Psoas muscle (tissue), 7 donors: ENCODE measurements at regions not wholly inside any gene's neighbourhood (a gene's known extent, or its start where the extent isn't known, plus 50 kb on each side); places are given as distances from the start of the nearest gene placed in this dataset.

Experiments
- ATAC-seq, 4 donors: fragments of 200-7000 bp; cut with Tn5 transposase; one replicate each; pipeline ENCODE4 v1.9.1; 2020; ENCODE audit warnings: moderate library complexity in 3 of 4, mild to moderate bottlenecking in 2 of 4
- DNase-seq, 2 donors: peaks; one replicate each; pipeline ENCODE4 v3.0.0-alpha.2; 2020
- H3K27ac ChIP-seq: fragments of 200-600 bp; one replicate; pipeline ENCODE4 v1.8.0; 2022
- H3K27me3 ChIP-seq, 3 donors: fragments of 200-600 bp in 1 of 3; one replicate each; pipeline versions ENCODE4 v1.6.1 to v1.8.0; 2013 to 2022; ENCODE audit warnings: low read length in 2 of 3, mild to moderate bottlenecking in 2 of 3, moderate library complexity in 1 of 3; ENCODE audit not compliant: insufficient read depth in 3 of 3
- H3K36me3 ChIP-seq, 2 donors: fragments of 200-600 bp in 1 of 2; one replicate each; pipeline versions ENCODE4 v1.6.1 to v1.8.0; 2013 to 2022; ENCODE audit warnings: low read depth in 1 of 2, mild to moderate bottlenecking in 1 of 2, moderate library complexity in 1 of 2; ENCODE audit not compliant: insufficient read depth in 1 of 2
- H3K4me1 ChIP-seq: fragments of 200-600 bp; one replicate; pipeline ENCODE4 v1.8.0; 2022
- H3K4me3 ChIP-seq: fragments of 200-600 bp; one replicate; pipeline ENCODE4 v1.8.0; 2022; ENCODE audit warnings: mild to moderate bottlenecking
- H3K9me3 ChIP-seq: fragments of 200-600 bp; one replicate; pipeline ENCODE4 v1.8.0; 2022
- CTCF ChIP-seq: fragments of 200-600 bp; IDR thresholded peaks from one replicate; pipeline ENCODE4 v1.8.0; 2022; ENCODE audit warnings: antibody characterized with exemption
- WGBS, 3 donors: extraction: QIAGEN DNeasy Blood & Tissue Kit; methylation state at CpG; one replicate each; pipeline versions ENCODE4 v1.1.6 to v1.1.7; 2013; 5-methylcytosine and 5-hydroxymethylcytosine counted together
- intact Hi-C, 2 donors: fragments of 100-400 bp; cut with DNase I; formaldehyde crosslinking; loops; one replicate each; pipeline versions ENCODE4 v1.11.0 to v1.14.2; 2022
- donor health status: healthy with polysubstance abuse.
- donor health status: DM: no; HTN: no; CAD: no; lungs with moderate emphysema.
- donor health status: Bipolar disorder and iron deficiency.
- donor health status: healthy.
- donor health status: DM: yes; HTN: yes; CAD: no.
- donor health status: DM: no; HTN: no; CAD: no.
- donor health status: DM: yes; HTN: yes; CAD: no.

GRCh38 chr9:79353856-79354520, 217.8 kb upstream of the TLE4 start:
- Histone ChIP-seq H3K9me3 (no peaks in the 10 kb centered on the region), H3K36me3 (no peaks in the 10 kb centered on the region), H3K4me3 (no peak overlapping the region), H3K27me3 (no peaks in the 10 kb centered on the region), H3K4me1 (no peaks in the 10 kb centered on the region), H3K27ac (no peak overlapping the region)
- ATAC-seq = no peak
- TF ChIP-seq CTCF = no peak
- 87 to 92% (median 91%) methylated on average over 2 of the region's 2 CpGs for WGBS, 3 donors
- intact Hi-C loops = no loop called here
- no peak for DNase-seq

GRCh38 chr9:79357194-79357593, 214.6 kb upstream of the TLE4 start:
- intact Hi-C loops = no loop called here
- H3K36me3 ChIP-seq = no peaks in the 10 kb centered on the region
- H3K9me3 ChIP-seq = no peaks in the 10 kb centered on the region
- no peak overlapping the region for H3K27ac ChIP-seq
- no peak for TF ChIP-seq CTCF
- no peak for DNase-seq
- H3K4me1 ChIP-seq = no peaks in the 10 kb centered on the region
- no peak for ATAC-seq
- H3K4me3 ChIP-seq = no peak overlapping the region
- WGBS, 3 donors = 50 to 69% (median 54%) methylated on average over 5 of the region's 5 CpGs
- no peaks in the 10 kb centered on the region for H3K27me3 ChIP-seq

- ATAC-seq (no peak), DNase-seq (no peak)
- no peaks in the 10 kb centered on the region for H3K4me1 ChIP-seq
- H3K36me3 ChIP-seq = no peaks in the 10 kb centered on the region
- no peak for TF ChIP-seq CTCF
- intact Hi-C loops = no loop called here
- 42 to 55% (median 47%) methylated on average over 6 of the region's 6 CpGs for WGBS, 3 donors
- H3K9me3 ChIP-seq = no peaks in the 10 kb centered on the region
- no peaks in the 10 kb centered on the region for H3K27me3 ChIP-seq
- H3K27ac ChIP-seq = no peak overlapping the region
- H3K4me3 ChIP-seq = no peak overlapping the region
These were observed 214.1 kb upstream of the TLE4 start for GRCh38 chr9:79357616-79358015.

- DNase-seq (no peak), ATAC-seq (no peak)
- 80 to 88% (median 81%) methylated on average over 5 of the region's 5 CpGs for WGBS, 3 donors
- no peaks in the 10 kb centered on the region for H3K27me3 ChIP-seq
- no peak for TF ChIP-seq CTCF
- no peaks in the 10 kb centered on the region for H3K36me3 ChIP-seq
- intact Hi-C loops = no loop called here
- no peak overlapping the region for H3K4me3 ChIP-seq
- no peak overlapping the region for H3K27ac ChIP-seq
- no peaks in the 10 kb centered on the region for H3K4me1 ChIP-seq
- H3K9me3 ChIP-seq = no peaks in the 10 kb centered on the region
These were observed 211.1 kb upstream of the TLE4 start for GRCh38 chr9:79360387-79361347.
